ENCODE measurements at regions not wholly inside any gene's neighbourhood (a gene's known extent, or its start where the extent isn't known, plus 50 kb on each side); places are given as distances from the start of the nearest gene placed in this dataset.
"Not testable (repeated sequence)": the region's sequence is repeated elsewhere in the genome, so short reads cannot be mapped to it uniquely, and the experiment has no call there.

DNA sequence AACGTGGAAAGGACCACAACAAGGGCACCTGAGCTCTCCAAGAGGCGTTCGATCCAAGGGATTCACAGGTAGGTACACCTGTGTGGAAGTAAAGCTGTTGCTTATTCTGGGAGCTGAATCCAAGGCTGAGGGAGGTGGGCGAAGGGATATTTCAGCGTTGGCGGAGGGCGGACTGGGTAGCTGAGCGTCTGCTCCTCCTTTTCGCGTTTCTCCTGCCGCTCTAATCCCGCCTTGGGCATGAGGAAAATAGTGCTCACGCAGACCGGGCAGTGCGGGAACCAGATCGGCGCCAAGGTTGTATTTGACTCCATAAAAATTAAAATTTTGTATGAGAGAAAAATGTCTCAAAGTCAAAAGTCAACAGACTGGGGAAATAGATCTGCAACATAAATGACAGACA is 3966.2 kb upstream of the OR11H1 start:
- H3K4me3 Mint-ChIP-seq (ENCODE audit: unreplicated experiment); H3K4me1 Mint-ChIP-seq (ENCODE audit: low read depth, unreplicated experiment); H3K27me3 Mint-ChIP-seq (ENCODE audit: unreplicated experiment); DNase-seq; H3K27ac Mint-ChIP-seq (ENCODE audit: unreplicated experiment); H3K36me3 Mint-ChIP-seq (ENCODE audit: unreplicated experiment): not testable (repeated sequence)
- peaks cover 22% of the 10 kb centered on the region for H3K9me3 Mint-ChIP-seq (ENCODE audit: unreplicated experiment)

DNA sequence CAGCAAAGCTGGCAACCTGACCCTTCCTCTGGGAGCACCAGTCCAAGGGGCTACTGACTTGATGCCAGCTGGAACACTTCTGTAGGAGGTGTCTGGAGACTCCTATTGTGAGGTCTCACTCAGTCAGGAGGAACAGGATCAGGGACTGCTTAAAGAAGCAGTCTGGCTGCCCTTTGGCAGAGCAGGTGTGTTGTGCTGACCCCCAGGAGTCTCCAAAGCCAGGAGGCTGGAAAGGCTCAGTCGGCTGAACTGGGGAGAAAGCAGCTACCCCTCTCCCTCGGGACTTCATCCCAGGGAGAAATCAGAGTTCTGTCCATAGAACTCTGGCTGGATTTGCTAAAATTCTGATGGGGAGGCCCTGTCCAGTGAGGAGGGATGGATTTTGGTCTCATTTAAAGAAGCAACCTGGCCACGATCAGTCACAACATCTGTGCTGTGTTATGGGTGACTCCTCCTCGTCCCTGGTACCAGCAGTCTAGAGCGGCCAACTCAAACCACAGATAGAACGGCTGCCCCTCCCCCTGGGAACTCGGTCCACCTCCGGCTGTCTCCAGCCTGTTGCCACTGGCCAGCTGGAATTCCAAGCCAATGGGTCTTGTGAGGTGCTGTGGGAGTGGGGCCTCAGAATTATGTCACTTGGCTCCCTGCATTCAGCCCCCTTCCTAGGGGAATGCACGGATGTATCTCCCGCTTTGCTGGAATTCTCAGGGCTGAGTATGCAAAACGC is 3959.0 kb upstream of the OR11H1 start:
- not testable (repeated sequence) for H3K4me1 Mint-ChIP-seq (ENCODE audit: low read depth, unreplicated experiment); H3K27ac Mint-ChIP-seq (ENCODE audit: unreplicated experiment); H3K4me3 Mint-ChIP-seq (ENCODE audit: unreplicated experiment); DNase-seq; H3K27me3 Mint-ChIP-seq (ENCODE audit: unreplicated experiment)
- Mint-ChIP-seq H3K9me3 (ENCODE audit: unreplicated experiment) (peaks cover 38% of the 10 kb centered on the region), H3K36me3 (ENCODE audit: unreplicated experiment) (peaks cover 16% of the 10 kb centered on the region)

GRCh38 chr22:11569564-11569940 is 3958.4 kb upstream of the OR11H1 start:
- H3K4me3 Mint-ChIP-seq (ENCODE audit: unreplicated experiment); DNase-seq; H3K27ac Mint-ChIP-seq (ENCODE audit: unreplicated experiment); H3K27me3 Mint-ChIP-seq (ENCODE audit: unreplicated experiment); H3K4me1 Mint-ChIP-seq (ENCODE audit: low read depth, unreplicated experiment): not testable (repeated sequence)
- peaks cover 42% of the 10 kb centered on the region for H3K9me3 Mint-ChIP-seq (ENCODE audit: unreplicated experiment)
- peaks cover 19% of the 10 kb centered on the region for H3K36me3 Mint-ChIP-seq (ENCODE audit: unreplicated experiment)

- not testable (repeated sequence) for H3K4me1 Mint-ChIP-seq (ENCODE audit: low read depth, unreplicated experiment); H3K4me3 Mint-ChIP-seq (ENCODE audit: unreplicated experiment); H3K27ac Mint-ChIP-seq (ENCODE audit: unreplicated experiment); DNase-seq
- peaks cover 19% of the 10 kb centered on the region for H3K27me3 Mint-ChIP-seq (ENCODE audit: unreplicated experiment)
- peaks cover 58% of the 10 kb centered on the region for H3K9me3 Mint-ChIP-seq (ENCODE audit: unreplicated experiment)
- H3K36me3 Mint-ChIP-seq (ENCODE audit: unreplicated experiment): peaks cover 40% of the 10 kb centered on the region
Measured at GRCh38 chr22:11573154-11573553, 3954.8 kb upstream of the OR11H1 start.

DNA sequence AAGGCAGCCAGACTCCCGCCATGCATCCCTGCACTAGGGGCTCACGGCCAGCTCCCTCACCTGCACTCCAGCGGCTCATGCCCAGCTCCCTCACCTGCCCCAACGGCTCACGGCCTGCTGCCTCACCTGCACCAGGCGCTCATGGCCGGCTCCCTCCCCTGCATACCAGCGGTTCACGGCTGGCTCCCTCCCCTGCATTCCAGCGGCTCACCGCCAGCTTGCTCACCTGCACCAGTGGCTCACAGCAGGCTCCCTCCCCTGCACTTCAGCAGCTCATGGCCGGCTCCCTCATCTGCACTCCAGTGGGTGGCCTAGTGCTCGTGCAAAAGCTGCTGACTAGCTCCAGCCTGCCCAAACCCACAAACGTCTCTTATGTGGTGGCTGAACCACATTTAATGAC is 3953.8 kb upstream of the OR11H1 start:
- peaks cover 36% of the 10 kb centered on the region for H3K36me3 Mint-ChIP-seq (ENCODE audit: unreplicated experiment)
- H3K27me3 Mint-ChIP-seq (ENCODE audit: unreplicated experiment): peaks cover 19% of the 10 kb centered on the region
- H3K9me3 Mint-ChIP-seq (ENCODE audit: unreplicated experiment): peaks cover 60% of the 10 kb centered on the region
- not testable (repeated sequence) for H3K4me3 Mint-ChIP-seq (ENCODE audit: unreplicated experiment); H3K4me1 Mint-ChIP-seq (ENCODE audit: low read depth, unreplicated experiment); H3K27ac Mint-ChIP-seq (ENCODE audit: unreplicated experiment); DNase-seq

DNA sequence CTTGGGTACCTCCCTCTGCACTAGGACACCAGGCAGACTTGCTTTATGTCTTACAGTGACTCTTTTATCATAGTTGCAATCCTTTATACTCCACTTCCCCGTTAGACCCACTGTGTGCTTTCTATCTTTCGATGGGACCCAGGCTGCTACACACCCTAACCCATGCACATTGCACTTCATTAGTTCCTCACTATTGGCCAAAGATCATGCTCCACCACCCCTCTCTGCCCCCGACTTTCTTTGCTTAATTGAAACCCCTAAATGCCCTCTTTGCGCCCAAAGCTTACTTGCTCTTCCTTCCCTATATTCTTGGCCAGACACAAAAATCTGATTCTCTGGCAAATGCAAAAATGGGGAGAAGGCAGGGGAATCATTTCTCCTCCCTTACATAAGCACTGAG is 3953.3 kb upstream of the OR11H1 start:
- not testable (repeated sequence) for H3K4me3 Mint-ChIP-seq (ENCODE audit: unreplicated experiment); H3K4me1 Mint-ChIP-seq (ENCODE audit: low read depth, unreplicated experiment); DNase-seq
- Mint-ChIP-seq H3K27me3 (ENCODE audit: unreplicated experiment) (peaks cover 19% of the 10 kb centered on the region), H3K36me3 (ENCODE audit: unreplicated experiment) (peaks cover 36% of the 10 kb centered on the region), H3K9me3 (ENCODE audit: unreplicated experiment) (peaks cover 61% of the 10 kb centered on the region), H3K27ac (ENCODE audit: unreplicated experiment) (peak overlapping the region; percentile 1)

DNA sequence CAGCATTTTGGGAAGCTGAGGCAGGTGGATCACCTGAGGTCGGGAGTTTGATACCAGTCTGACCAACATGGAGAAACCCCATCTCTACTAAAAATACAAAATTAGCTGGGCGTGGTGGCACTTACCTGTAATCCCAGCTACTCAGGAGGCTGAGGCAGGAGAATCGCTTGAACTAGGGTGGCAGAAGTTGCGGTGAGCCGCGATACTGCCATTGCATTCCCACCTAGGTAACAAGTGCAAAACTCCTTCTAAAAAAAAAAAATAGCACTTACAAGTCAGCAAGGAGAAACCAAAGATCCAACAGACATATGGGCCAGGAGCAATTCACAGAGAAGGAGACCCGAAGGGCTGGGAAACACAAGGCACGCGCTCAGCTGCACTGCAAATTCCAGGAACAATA is 3951.3 kb upstream of the OR11H1 start:
- not testable (repeated sequence) for H3K4me1 Mint-ChIP-seq (ENCODE audit: low read depth, unreplicated experiment); H3K27ac Mint-ChIP-seq (ENCODE audit: unreplicated experiment); DNase-seq; H3K4me3 Mint-ChIP-seq (ENCODE audit: unreplicated experiment)
- Mint-ChIP-seq H3K36me3 (ENCODE audit: unreplicated experiment) (peaks cover 34% of the 10 kb centered on the region), H3K27me3 (ENCODE audit: unreplicated experiment) (peaks cover 17% of the 10 kb centered on the region), H3K9me3 (ENCODE audit: unreplicated experiment) (peaks cover 68% of the 10 kb centered on the region)

DNA sequence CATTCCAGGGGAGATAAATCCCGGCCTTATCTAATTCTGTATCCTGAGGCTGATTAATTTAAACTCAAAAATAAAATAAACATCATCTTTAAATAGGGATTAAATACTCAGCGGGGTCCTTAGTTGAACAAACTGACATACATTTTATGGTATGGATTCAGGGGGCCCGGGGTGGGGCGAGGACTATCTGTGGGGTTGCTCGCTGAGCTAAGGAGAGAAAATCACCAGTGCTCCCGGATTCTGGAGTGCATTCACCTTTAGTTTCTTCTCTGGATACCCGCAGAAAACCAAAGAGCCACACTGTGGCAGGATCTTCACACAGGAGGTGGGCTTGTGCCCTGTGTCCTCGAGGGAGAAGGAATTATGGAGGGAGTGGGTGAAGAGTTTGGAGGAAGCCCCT is 3949.9 kb upstream of the OR11H1 start:
- Mint-ChIP-seq H3K27me3 (ENCODE audit: unreplicated experiment) (peaks cover 16% of the 10 kb centered on the region), H3K36me3 (ENCODE audit: unreplicated experiment) (peaks cover 27% of the 10 kb centered on the region), H3K9me3 (ENCODE audit: unreplicated experiment) (peaks cover 62% of the 10 kb centered on the region)
- H3K4me3 Mint-ChIP-seq (ENCODE audit: unreplicated experiment); DNase-seq; H3K4me1 Mint-ChIP-seq (ENCODE audit: low read depth, unreplicated experiment); H3K27ac Mint-ChIP-seq (ENCODE audit: unreplicated experiment): not testable (repeated sequence)

GRCh38 chr22:11578551-11578950 is 3949.4 kb upstream of the OR11H1 start:
- not testable (repeated sequence) for H3K4me1 Mint-ChIP-seq (ENCODE audit: low read depth, unreplicated experiment)
- H3K9me3 Mint-ChIP-seq (ENCODE audit: unreplicated experiment): peaks cover 62% of the 10 kb centered on the region
- peaks cover 27% of the 10 kb centered on the region for H3K36me3 Mint-ChIP-seq (ENCODE audit: unreplicated experiment)

DNA sequence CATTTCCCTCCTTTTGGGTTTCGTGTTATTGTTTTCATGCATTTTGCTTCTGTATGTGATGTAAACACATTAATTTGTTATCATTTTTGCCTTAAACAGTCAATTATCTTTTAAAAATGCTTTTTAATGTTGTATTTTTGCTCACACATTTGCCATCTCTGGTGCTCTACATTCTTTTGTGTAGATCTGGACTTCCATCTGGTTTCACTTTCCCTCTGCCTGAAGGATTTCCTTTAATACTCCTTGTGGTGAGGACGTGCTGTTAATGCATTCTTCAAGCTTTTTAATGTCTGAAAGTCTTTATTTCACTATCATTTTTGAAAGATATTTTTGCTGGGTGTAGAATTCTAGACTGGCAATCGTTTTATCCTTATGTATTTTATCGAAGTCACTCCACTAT is 3945.9 kb upstream of the OR11H1 start:
- not testable (repeated sequence) for H3K4me1 Mint-ChIP-seq (ENCODE audit: low read depth, unreplicated experiment); H3K27ac Mint-ChIP-seq (ENCODE audit: unreplicated experiment)

More at GRCh38 chr22:11578551-11578950, 3949.4 kb upstream of the OR11H1 start:
- H3K27ac Mint-ChIP-seq (ENCODE audit: unreplicated experiment); H3K4me3 Mint-ChIP-seq (ENCODE audit: unreplicated experiment); DNase-seq: not testable (repeated sequence)
- H3K27me3 Mint-ChIP-seq (ENCODE audit: unreplicated experiment): peaks cover 18% of the 10 kb centered on the region

DNA sequence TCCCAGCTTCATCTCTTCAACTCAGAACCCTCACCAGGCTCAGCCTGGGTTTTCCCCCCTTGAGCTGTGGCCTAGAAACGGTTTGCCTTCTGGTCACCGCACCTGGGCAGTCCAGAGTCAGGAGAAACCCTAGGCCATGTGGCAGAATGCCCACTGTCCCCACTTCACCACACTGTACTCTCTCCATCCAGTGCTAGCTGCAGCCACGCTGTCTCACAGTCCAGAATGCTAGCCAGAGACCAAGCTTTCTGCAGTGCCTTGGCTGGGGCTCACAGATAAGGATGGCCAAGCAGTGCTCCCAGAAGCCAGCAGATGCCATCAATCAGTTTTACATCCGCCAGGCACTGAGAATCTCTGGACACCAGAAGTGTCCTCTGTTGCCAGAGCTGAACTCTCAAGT is 3943.8 kb upstream of the OR11H1 start:
- H3K9me3 Mint-ChIP-seq (ENCODE audit: unreplicated experiment): peaks cover 40% of the 10 kb centered on the region
- not testable (repeated sequence) for H3K4me1 Mint-ChIP-seq (ENCODE audit: low read depth, unreplicated experiment); H3K36me3 Mint-ChIP-seq (ENCODE audit: unreplicated experiment); H3K27me3 Mint-ChIP-seq (ENCODE audit: unreplicated experiment); H3K4me3 Mint-ChIP-seq (ENCODE audit: unreplicated experiment); H3K27ac Mint-ChIP-seq (ENCODE audit: unreplicated experiment); DNase-seq

More for the DNA sequence above, 3945.9 kb upstream of the OR11H1 start:
- DNase-seq; H3K4me3 Mint-ChIP-seq (ENCODE audit: unreplicated experiment): not testable (repeated sequence)
- peaks cover 12% of the 10 kb centered on the region for H3K27me3 Mint-ChIP-seq (ENCODE audit: unreplicated experiment)
- peaks cover 55% of the 10 kb centered on the region for H3K9me3 Mint-ChIP-seq (ENCODE audit: unreplicated experiment)
- H3K36me3 Mint-ChIP-seq (ENCODE audit: unreplicated experiment): peaks cover 14% of the 10 kb centered on the region

DNA sequence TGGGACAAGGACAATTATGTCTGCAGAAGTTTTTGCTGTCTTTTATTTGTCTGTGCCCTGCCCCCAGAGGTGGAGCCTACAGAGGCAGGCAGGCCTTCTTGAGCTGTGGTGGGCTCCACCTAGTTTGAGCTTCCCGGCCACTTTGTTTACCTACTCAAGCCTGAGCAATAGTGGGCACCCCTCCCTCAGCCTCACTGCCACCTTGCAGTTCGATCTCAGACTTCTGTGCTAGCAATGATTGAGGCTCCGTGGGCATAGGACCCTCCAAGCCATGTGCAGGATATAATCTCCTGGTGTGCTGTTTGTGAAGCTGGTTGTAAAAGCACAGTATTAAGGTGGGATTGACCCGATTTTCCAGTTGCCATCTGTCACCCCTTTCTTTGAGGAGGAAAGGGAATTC is 3933.4 kb upstream of the OR11H1 start:
- peaks cover 42% of the 10 kb centered on the region for H3K9me3 Mint-ChIP-seq (ENCODE audit: unreplicated experiment)

More for the DNA sequence above, 3933.4 kb upstream of the OR11H1 start:
- not testable (repeated sequence) for H3K4me3 Mint-ChIP-seq (ENCODE audit: unreplicated experiment); H3K4me1 Mint-ChIP-seq (ENCODE audit: low read depth, unreplicated experiment); H3K36me3 Mint-ChIP-seq (ENCODE audit: unreplicated experiment); H3K27ac Mint-ChIP-seq (ENCODE audit: unreplicated experiment); DNase-seq
- H3K27me3 Mint-ChIP-seq (ENCODE audit: unreplicated experiment): peaks cover 14% of the 10 kb centered on the region

Measured in glutamatergic neuron (in vitro differentiated cells).